GM23338 (cell line): ENCODE measurements at regions not wholly inside any gene's neighbourhood (a gene's known extent, or its start where the extent isn't known, plus 50 kb on each side); places are given as distances from the start of the nearest gene placed in this dataset.

Source experiments
- ATAC-seq: fragments of 200-7000 bp; cut with Tn5 transposase; 3 replicates; pipeline ENCODE4 v1.9.1; 2020
- DNase-seq: peaks from one replicate; pipeline ENCODE4 v3.0.0-alpha.2; 2015; ENCODE audit warnings: low spot score
- H2AFZ ChIP-seq: fragments of 200-600 bp; sonication (generic); 2 replicates; pipeline ENCODE4 v1.8.0; 2016; ENCODE audit warnings: antibody characterized with exemption, mild to moderate bottlenecking, moderate library complexity
- H3F3A ChIP-seq: fragments of 200-600 bp; sonication (generic); replicated peaks from 2 replicates; pipeline ENCODE4 v1.8.0; 2017; ENCODE audit warnings: antibody characterized with exemption, mixed run types, low read depth
- H3K27ac ChIP-seq: fragments of 200-600 bp; sonication (generic); 2 replicates; pipeline ENCODE4 v1.6.1; 2016; ENCODE audit warnings: low read depth
- H3K27me3 ChIP-seq: fragments of 200-600 bp; sonication (generic); 2 replicates; pipeline ENCODE4 v1.8.0; 2016; ENCODE audit warnings: mild to moderate bottlenecking, mixed run types, moderate library complexity; ENCODE audit not compliant: insufficient read depth
- H3K36me3 ChIP-seq: fragments of 200-600 bp; sonication (generic); 2 replicates; pipeline ENCODE4 v1.8.0; 2016; ENCODE audit warnings: mild to moderate bottlenecking; ENCODE audit not compliant: insufficient read depth
- H3K4me1 ChIP-seq: fragments of 200-600 bp; sonication (generic); 2 replicates; pipeline ENCODE4 v1.8.0; 2016; ENCODE audit warnings: mild to moderate bottlenecking, moderate library complexity; ENCODE audit not compliant: insufficient read depth
- H3K4me2 ChIP-seq: fragments of 200-600 bp; sonication (generic); 2 replicates; pipeline ENCODE4 v1.7.1; 2017; ENCODE audit warnings: mixed run types
- H3K4me3 ChIP-seq: fragments of 200-600 bp; sonication (generic); 2 replicates; pipeline ENCODE4 v1.6.1; 2016; ENCODE audit warnings: mixed run types
- H3K79me2 ChIP-seq: fragments of 200-600 bp; sonication (generic); replicated peaks from 2 replicates; pipeline ENCODE4 v1.8.0; 2017; ENCODE audit warnings: mild to moderate bottlenecking; ENCODE audit not compliant: insufficient read depth
- H3K9me2 ChIP-seq: fragments of 200-600 bp; sonication (generic); 2 replicates; pipeline ENCODE4 v1.8.0; 2017; ENCODE audit not compliant: insufficient read depth
- H4K20me1 ChIP-seq: fragments of 200-600 bp; sonication (generic); replicated peaks from 2 replicates; pipeline ENCODE4 v1.8.0; 2017; ENCODE audit warnings: mild to moderate bottlenecking; ENCODE audit not compliant: insufficient read depth
- H3K27ac Mint-ChIP-seq: 2 replicates; pipeline ENCODE4 v1.8.0; 2020; ENCODE audit warnings: inconsistent platforms, mild to moderate bottlenecking, moderate library complexity, mixed read lengths
- H3K27me3 Mint-ChIP-seq: 3 replicates; pipeline ENCODE4 v1.8.0; 2022; ENCODE audit warnings: low read depth, mild to moderate bottlenecking, moderate library complexity, mixed read lengths, inconsistent platforms; ENCODE audit not compliant: insufficient read depth, poor library complexity
- H3K36me3 Mint-ChIP-seq: 3 replicates; pipeline ENCODE4 v1.8.0; 2021; ENCODE audit warnings: low read depth, mild to moderate bottlenecking, inconsistent platforms, moderate library complexity, mixed read lengths
- H3K4me1 Mint-ChIP-seq: 3 replicates; pipeline ENCODE4 v1.8.0; 2020; ENCODE audit warnings: mild to moderate bottlenecking, inconsistent platforms, mixed read lengths
- H3K4me3 Mint-ChIP-seq: 3 replicates; pipeline ENCODE4 v1.8.0; 2021; ENCODE audit warnings: moderate library complexity, mild to moderate bottlenecking, inconsistent platforms, mixed read lengths
- H3K9me3 Mint-ChIP-seq: 3 replicates; pipeline ENCODE4 v1.8.0; 2020; ENCODE audit warnings: moderate library complexity, mild to moderate bottlenecking, inconsistent platforms, mixed read lengths
- CREB1 ChIP-seq: fragments of 250-450 bp; sonication (Bioruptor Pico); IDR thresholded peaks from 2 replicates; pipeline ENCODE4 v1.5.0; 2020; ENCODE audit warnings: low read depth, mild to moderate bottlenecking, moderate library complexity
- ETS1 ChIP-seq: IDR thresholded peaks from 2 replicates; pipeline ENCODE4 v1.6.1; 2016; ENCODE audit warnings: antibody characterized with exemption
- EZH2 ChIP-seq: fragments of 200-600 bp; sonication (generic); IDR thresholded peaks from one replicate; pipeline ENCODE4 v1.8.0; 2017; ENCODE audit warnings: antibody characterized with exemption, mild to moderate bottlenecking, low read depth; ENCODE audit not compliant: unreplicated experiment
- EZH2phosphoT487 ChIP-seq: fragments of 200-600 bp; sonication (generic); IDR thresholded peaks from one replicate; pipeline ENCODE4 v1.8.1; 2018; ENCODE audit warnings: antibody characterized with exemption; ENCODE audit not compliant: unreplicated experiment
- JUNB ChIP-seq: IDR thresholded peaks from one replicate; pipeline ENCODE4 v1.6.1; 2016; ENCODE audit warnings: antibody characterized with exemption; ENCODE audit not compliant: unreplicated experiment
- NANOG ChIP-seq: IDR thresholded peaks from 2 replicates; pipeline ENCODE4 v1.6.1; 2016; ENCODE audit warnings: antibody characterized with exemption, borderline replicate concordance
- POLR2AphosphoS5 ChIP-seq: IDR thresholded peaks from 2 replicates; pipeline ENCODE4 v1.6.1; 2016; ENCODE audit warnings: antibody characterized with exemption, low read depth
- REST ChIP-seq: IDR thresholded peaks from one replicate; pipeline ENCODE4 v1.6.1; 2018; ENCODE audit warnings: antibody characterized with exemption; ENCODE audit not compliant: unreplicated experiment
- STAT1 ChIP-seq: IDR thresholded peaks from one replicate; pipeline ENCODE4 v1.6.1; 2016; ENCODE audit warnings: antibody characterized with exemption; ENCODE audit not compliant: unreplicated experiment
- ZNF114 ChIP-seq: fragments of 250-450 bp; sonication (Bioruptor Pico); IDR thresholded peaks from 2 replicates; pipeline ENCODE4 v1.5.0; 2020; ENCODE audit warnings: mild to moderate bottlenecking, moderate library complexity
- ZNF331 ChIP-seq: fragments of 250-450 bp; sonication (Bioruptor Pico); IDR thresholded peaks from 2 replicates; pipeline ENCODE4 v1.5.0; 2020; ENCODE audit warnings: low read depth, mild to moderate bottlenecking, moderate library complexity
- ZNF462 ChIP-seq: fragments of 250-450 bp; sonication (Bioruptor Pico); IDR thresholded peaks from 2 replicates; pipeline ENCODE4 v1.5.0; 2020; ENCODE audit warnings: mild to moderate bottlenecking, moderate library complexity
- TF ChIP-seq, protein P1 (sequence below), 2 experiments: fragments of 200-600 bp in 1 of 2; sonication (generic) in 1 of 2; conservative IDR thresholded peaks; 2 replicates each; pipeline versions ENCODE4 v1.5.1 to v1.6.1; 2016 to 2017; ENCODE audit warnings: antibody characterized with exemption in 2 of 2, low read depth in 2 of 2, mild to moderate bottlenecking in 2 of 2, moderate library complexity in 1 of 2

DNA sequence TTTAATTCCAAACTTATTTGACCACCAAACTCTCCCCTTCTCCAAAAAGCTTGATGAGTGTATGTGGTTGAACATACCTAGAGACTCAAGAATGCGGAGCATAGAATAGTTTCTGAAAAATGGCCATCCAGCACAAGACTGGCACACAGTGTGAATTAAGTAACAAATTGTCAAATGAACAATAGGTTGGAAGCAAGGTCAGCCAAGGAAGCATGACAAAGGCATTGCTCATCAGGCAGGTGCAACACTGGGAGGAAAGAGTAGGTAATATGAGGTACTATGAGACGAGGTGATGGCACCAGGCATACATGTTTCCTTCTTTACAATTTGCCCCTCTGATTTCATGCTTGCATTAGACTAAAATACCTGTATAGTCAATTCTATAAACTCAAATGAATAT lies 73.7 kb downstream of the DKK1 start:
- Mint-ChIP-seq H3K9me3 (no peaks in the 10 kb centered on the region), H3K36me3 (no peaks in the 10 kb centered on the region), H3K4me3 (no peak overlapping the region), H3K27ac (no peak overlapping the region), H3K4me1 (peaks cover 2% of the 10 kb centered on the region; the same call in 1 of the 3 replicates), H3K27me3 (no peaks in the 10 kb centered on the region)
- Histone ChIP-seq H3K36me3 (no peaks in the 10 kb centered on the region), H3K9me2 (no peaks in the 10 kb centered on the region), H4K20me1 (no peaks in the 10 kb centered on the region), H3K4me1 (no peaks in the 10 kb centered on the region), H3K4me2 (no peak overlapping the region), H3K4me3 (no peak overlapping the region), H3K27ac (no peak overlapping the region), H3K79me2 (no peaks in the 10 kb centered on the region), H2AFZ (no peak overlapping the region), H3F3A (no peaks in the 10 kb centered on the region), H3K27me3 (no peaks in the 10 kb centered on the region)
- ATAC-seq = no peak; the same call in 2 of the 3 replicates
- DNase-seq = peak; percentile 17
- TF ChIP-seq ZNF331 = no peak
- TF ChIP-seq EZH2 = no peak
- no peak for TF ChIP-seq CREB1 (CRISPR knock-in tag)
- no peak for TF ChIP-seq EZH2phosphoT487
- no peak for TF ChIP-seq POLR2AphosphoS5
- TF ChIP-seq, protein P1, sequence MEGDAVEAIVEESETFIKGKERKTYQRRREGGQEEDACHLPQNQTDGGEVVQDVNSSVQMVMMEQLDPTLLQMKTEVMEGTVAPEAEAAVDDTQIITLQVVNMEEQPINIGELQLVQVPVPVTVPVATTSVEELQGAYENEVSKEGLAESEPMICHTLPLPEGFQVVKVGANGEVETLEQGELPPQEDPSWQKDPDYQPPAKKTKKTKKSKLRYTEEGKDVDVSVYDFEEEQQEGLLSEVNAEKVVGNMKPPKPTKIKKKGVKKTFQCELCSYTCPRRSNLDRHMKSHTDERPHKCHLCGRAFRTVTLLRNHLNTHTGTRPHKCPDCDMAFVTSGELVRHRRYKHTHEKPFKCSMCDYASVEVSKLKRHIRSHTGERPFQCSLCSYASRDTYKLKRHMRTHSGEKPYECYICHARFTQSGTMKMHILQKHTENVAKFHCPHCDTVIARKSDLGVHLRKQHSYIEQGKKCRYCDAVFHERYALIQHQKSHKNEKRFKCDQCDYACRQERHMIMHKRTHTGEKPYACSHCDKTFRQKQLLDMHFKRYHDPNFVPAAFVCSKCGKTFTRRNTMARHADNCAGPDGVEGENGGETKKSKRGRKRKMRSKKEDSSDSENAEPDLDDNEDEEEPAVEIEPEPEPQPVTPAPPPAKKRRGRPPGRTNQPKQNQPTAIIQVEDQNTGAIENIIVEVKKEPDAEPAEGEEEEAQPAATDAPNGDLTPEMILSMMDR (conservative IDR thresholded peaks at IDR 0.05; ENCODE audit: low read depth in 2 of 2) = no peak
- no peak for TF ChIP-seq ZNF462 (CRISPR knock-in tag)
- no peak for TF ChIP-seq NANOG
- TF ChIP-seq REST = no peak
- TF ChIP-seq ZNF114 = no peak
- no peak for TF ChIP-seq ETS1
- no peak for TF ChIP-seq STAT1
- TF ChIP-seq JUNB = no peak
